Lower leg skin (tissue), 4 donors: ENCODE measurements at regions not wholly inside any gene's neighbourhood (a gene's known extent, or its start where the extent isn't known, plus 50 kb on each side); places are given as distances from the start of the nearest gene placed in this dataset.

ENCODE experiments used
- DNase-seq, 2 donors: peaks; one replicate each; pipeline ENCODE4 v3.0.0-alpha.2; 2019; ENCODE audit warnings: low spot score in 2 of 2
- H3K4me3 ChIP-seq: fragments of 200-600 bp; sonication (generic); 2 replicates; pipeline ENCODE4 v1.5.1; 2017; ENCODE audit warnings: mild to moderate bottlenecking, low read depth; ENCODE audit not compliant: poor library complexity, severe bottlenecking
- CTCF ChIP-seq, 3 donors: fragments of 450-650 bp; IDR thresholded peaks; one replicate each; pipeline ENCODE4 v1.5.1; 2016; ENCODE audit warnings: antibody characterized with exemption in 3 of 3, mild to moderate bottlenecking in 3 of 3, moderate library complexity in 2 of 3
- POLR2A ChIP-seq, 2 donors: fragments of 450-650 bp; IDR thresholded peaks; one replicate each; pipeline ENCODE4 v1.6.1; 2016 to 2017; ENCODE audit warnings: antibody characterized with exemption in 2 of 2, mild to moderate bottlenecking in 1 of 2, moderate library complexity in 1 of 2
- WGBS, 2 donors: methylation state at CpG; one replicate each; pipeline ENCODE4 v1.1.5; 2018; 5-methylcytosine and 5-hydroxymethylcytosine counted together
- intact Hi-C: fragments of 100-400 bp; cut with DNase I; formaldehyde crosslinking; loops from one replicate; pipeline ENCODE4 v1.15.0; 2023; ENCODE audit warnings: low total_unique reads

GRCh38 chr9:108467653-108468324 lies 388.0 kb downstream of the ACTL7B start:
- TF ChIP-seq CTCF (IDR thresholded peaks at IDR 0.05) (no peak), POLR2A (IDR thresholded peaks at IDR 0.05) (no peak)
- H3K4me3 ChIP-seq = no peak overlapping the region
- no peak for DNase-seq
- 57 to 58% methylated on average over 6 of the region's 6 CpGs for WGBS, 2 donors
- intact Hi-C loops = no loop called here

- DNase-seq = no peak
- intact Hi-C loops = no loop called here
Measured at GRCh38 chr9:108467161-108467560, 388.6 kb downstream of the ACTL7B start.

DNA sequence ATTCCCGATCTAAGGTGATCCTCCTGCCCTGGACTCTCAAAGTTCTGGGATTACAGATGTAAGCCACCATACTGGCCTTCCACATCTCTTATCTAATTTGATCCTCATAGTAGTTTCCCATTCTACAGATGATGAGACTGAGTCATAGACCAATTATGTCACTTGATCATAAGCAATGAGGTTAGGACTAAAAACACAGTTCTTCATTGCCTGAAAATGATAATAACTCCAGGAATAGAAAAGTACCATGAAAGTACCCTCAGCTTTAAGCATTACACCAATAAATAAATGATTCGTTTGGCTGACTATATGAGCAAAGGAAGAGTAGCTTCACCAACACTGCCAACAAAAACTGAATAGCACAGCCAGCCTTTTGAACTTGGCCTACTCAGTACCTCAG lies 389.5 kb downstream of the ACTL7B start:
- intact Hi-C loops = no loop called here

More at GRCh38 chr9:108467161-108467560, 388.6 kb downstream of the ACTL7B start:
- TF ChIP-seq POLR2A (IDR thresholded peaks at IDR 0.05) (no peak), CTCF (IDR thresholded peaks at IDR 0.05) (no peak)
- no peak overlapping the region for H3K4me3 ChIP-seq
- 69 to 82% methylated on average over 2 of the region's 2 CpGs for WGBS, 2 donors

DNA sequence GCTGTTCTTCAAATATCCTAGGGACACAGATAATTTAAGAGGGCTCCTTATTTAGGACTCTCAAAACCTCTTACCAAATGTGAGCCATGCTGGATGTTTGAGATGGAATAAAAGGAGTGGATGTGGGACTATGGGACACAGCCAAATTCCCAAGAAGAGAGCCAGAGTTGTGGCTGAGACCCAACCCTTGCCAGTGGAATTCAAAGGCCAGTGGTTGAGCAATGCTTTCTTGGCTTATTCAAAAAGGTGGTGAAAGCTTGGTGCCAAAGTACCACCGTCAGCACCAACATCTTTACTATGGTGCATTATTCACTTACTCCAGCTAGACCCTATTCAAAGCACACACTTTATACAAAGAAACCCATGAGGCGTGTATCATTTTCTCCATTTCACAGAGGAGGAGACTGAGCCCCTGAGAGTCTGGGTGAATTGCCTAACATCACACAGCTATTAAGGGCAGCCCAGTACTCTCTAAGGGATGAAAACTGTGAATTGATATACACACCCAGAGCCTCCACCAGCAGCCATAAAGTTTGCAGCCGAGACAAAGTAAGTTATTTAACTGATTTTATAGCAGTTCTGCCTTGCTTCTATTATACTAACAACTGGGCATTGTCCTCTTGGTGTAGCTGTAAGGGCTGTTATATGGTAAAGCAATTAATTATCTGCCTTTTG lies 391.7 kb downstream of the ACTL7B start:
- TF ChIP-seq POLR2A (IDR thresholded peaks at IDR 0.05) = no peak
- TF ChIP-seq CTCF (IDR thresholded peaks at IDR 0.05) = no peak
- no peak for DNase-seq
- H3K4me3 ChIP-seq = no peak overlapping the region
- intact Hi-C loops = no loop called here
- 55 to 60% methylated on average over 3 of the region's 3 CpGs for WGBS, 2 donors

More for the DNA sequence above, 389.5 kb downstream of the ACTL7B start:
- DNase-seq = no peak
- 71 to 84% methylated on average over 2 of the region's 2 CpGs for WGBS, 2 donors
- TF ChIP-seq POLR2A (IDR thresholded peaks at IDR 0.05) (no peak), CTCF (IDR thresholded peaks at IDR 0.05) (no peak)
- H3K4me3 ChIP-seq = no peak overlapping the region

- WGBS, 2 donors = 94 to 97% methylated on average over 2 of the region's 2 CpGs
- intact Hi-C loops = no loop called here
- H3K4me3 ChIP-seq = no peak overlapping the region
- no peak for TF ChIP-seq CTCF (IDR thresholded peaks at IDR 0.05)
- TF ChIP-seq POLR2A (IDR thresholded peaks at IDR 0.05) = no peak
- DNase-seq = no peak
Measured at GRCh38 chr9:108456903-108457302, 398.9 kb downstream of the ACTL7B start.
